ENCODE measurements at regions not wholly inside any gene's neighbourhood (a gene's known extent, or its start where the extent isn't known, plus 50 kb on each side); places are given as distances from the start of the nearest gene placed in this dataset.

GRCh38 chr1:67957066-67957465, 93.4 kb downstream of the DIRAS3 start:
- WGBS, 5 donors = 78 to 94% (median 87%) methylated on average over 5 of the region's 5 CpGs
- H3K4me1 ChIP-seq = no peaks in the 10 kb centered on the region
- H3K36me3 ChIP-seq = no peaks in the 10 kb centered on the region
- no peak overlapping the region for H3K4me3 ChIP-seq
- TF ChIP-seq CTCF (IDR thresholded peaks at IDR 0.05 in 8 of 11, conservative IDR thresholded peaks at IDR 0.05 in 3 of 11) = no peak
- TF ChIP-seq POLR2AphosphoS5 (IDR thresholded peaks at IDR 0.05) = no peak
- no peak for TF ChIP-seq POLR2A (IDR thresholded peaks at IDR 0.05)
- no peak overlapping the region for H3K27ac ChIP-seq
- H3K27me3 ChIP-seq (replicated peaks in 1 of 7) = no peaks in the 10 kb centered on the region
- intact Hi-C loops (cut with DNase I; ENCODE audit: low total_unique reads) = no loop called here
- no peak for DNase-seq
- peaks cover 0 to 3% (median 2%) of the 10 kb centered on the region in 8 donors for H3K9me3 ChIP-seq

- DNase-seq = no peak
- H3K27ac ChIP-seq = no peak overlapping the region
- H3K27me3 ChIP-seq (replicated peaks in 1 of 7) = no peaks in the 10 kb centered on the region
- H3K9me3 ChIP-seq = no peaks in the 10 kb centered on the region
- H3K36me3 ChIP-seq = no peaks in the 10 kb centered on the region
- no peak overlapping the region for H3K4me3 ChIP-seq
- TF ChIP-seq CTCF (IDR thresholded peaks at IDR 0.05 in 8 of 11, conservative IDR thresholded peaks at IDR 0.05 in 3 of 11) (no peak), POLR2A (IDR thresholded peaks at IDR 0.05) (no peak), POLR2AphosphoS5 (IDR thresholded peaks at IDR 0.05) (no peak)
- H3K4me1 ChIP-seq = no peaks in the 10 kb centered on the region
- intact Hi-C loops (cut with DNase I; ENCODE audit: low total_unique reads) = no loop called here
These were observed 94.3 kb downstream of the DIRAS3 start for GRCh38 chr1:67956116-67956515.

- TF ChIP-seq CTCF (IDR thresholded peaks at IDR 0.05 in 8 of 11, conservative IDR thresholded peaks at IDR 0.05 in 3 of 11) (no peak), POLR2AphosphoS5 (IDR thresholded peaks at IDR 0.05) (no peak), POLR2A (IDR thresholded peaks at IDR 0.05) (no peak)
- WGBS, 5 donors = 81 to 96% (median 86%) methylated on average over 2 of the region's 2 CpGs
- no peak overlapping the region for H3K27ac ChIP-seq
- H3K36me3 ChIP-seq = no peaks in the 10 kb centered on the region
- H3K4me3 ChIP-seq = no peak overlapping the region
- no peak for DNase-seq
- intact Hi-C loops (cut with DNase I; ENCODE audit: low total_unique reads) = no loop called here
- no peaks in the 10 kb centered on the region for H3K9me3 ChIP-seq
- H3K4me1 ChIP-seq = no peaks in the 10 kb centered on the region
- no peaks in the 10 kb centered on the region for H3K27me3 ChIP-seq (replicated peaks in 1 of 7)
These were observed 94.8 kb downstream of the DIRAS3 start for GRCh38 chr1:67955591-67955990.

DNA sequence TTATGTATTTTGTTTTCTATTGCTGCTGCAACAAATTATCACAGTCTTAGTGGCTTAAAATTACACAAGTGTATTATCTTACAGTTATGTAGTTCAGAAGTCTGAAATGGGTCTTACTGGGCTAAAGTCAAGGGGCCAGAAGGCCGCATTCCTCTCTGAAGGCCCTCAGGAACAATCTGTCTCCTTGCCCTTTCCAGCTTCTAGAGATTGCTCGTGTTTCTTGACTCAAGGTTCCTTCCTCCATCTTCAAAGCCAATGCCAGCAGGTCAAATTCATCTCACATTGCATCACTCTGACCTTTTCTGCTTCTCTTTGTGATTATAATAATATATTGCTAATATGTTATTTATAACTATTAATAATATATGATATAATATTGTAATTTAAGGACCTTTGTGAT, 97.1 kb downstream of the DIRAS3 start:
- WGBS, 5 donors = 50 to 73% (median 63%) methylated on average over 2 of the region's 2 CpGs
- no peaks in the 10 kb centered on the region for H3K9me3 ChIP-seq
- H3K27me3 ChIP-seq (replicated peaks in 1 of 7) = no peaks in the 10 kb centered on the region
- no peak overlapping the region for H3K4me3 ChIP-seq
- no peak for TF ChIP-seq POLR2AphosphoS5 (IDR thresholded peaks at IDR 0.05)
- no peak for TF ChIP-seq POLR2A (IDR thresholded peaks at IDR 0.05)
- H3K36me3 ChIP-seq = no peaks in the 10 kb centered on the region
- intact Hi-C loops (cut with DNase I; ENCODE audit: low total_unique reads) = no loop called here
- no peak for DNase-seq
- H3K27ac ChIP-seq = no peak overlapping the region
- H3K4me1 ChIP-seq = no peaks in the 10 kb centered on the region

GRCh38 chr1:67952071-67952470, 98.4 kb downstream of the DIRAS3 start:
- DNase-seq = no peak
- 67 to 85% (median 81%) methylated on average over 1 of the region's 1 CpG for WGBS, 5 donors
- Histone ChIP-seq H3K27ac (no peak overlapping the region), H3K4me3 (no peak overlapping the region), H3K4me1 (no peaks in the 10 kb centered on the region), H3K36me3 (no peaks in the 10 kb centered on the region), H3K9me3 (no peaks in the 10 kb centered on the region), H3K27me3 (replicated peaks in 1 of 7) (no peaks in the 10 kb centered on the region)
- TF ChIP-seq CTCF (IDR thresholded peaks at IDR 0.05 in 8 of 11, conservative IDR thresholded peaks at IDR 0.05 in 3 of 11) (no peak), POLR2A (IDR thresholded peaks at IDR 0.05) (no peak), POLR2AphosphoS5 (IDR thresholded peaks at IDR 0.05) (no peak)
- intact Hi-C loops (cut with DNase I; ENCODE audit: low total_unique reads) = no loop called here
